H1 (cell line): ENCODE measurements at regions not wholly inside any gene's neighbourhood (a gene's known extent, or its start where the extent isn't known, plus 50 kb on each side); places are given as distances from the start of the nearest gene placed in this dataset.

ENCODE experiments used
- CHD7 ChIP-seq: fragments of 300-600 bp; sonication (generic); IDR thresholded peaks from 2 replicates; pipeline ENCODE4 v1.7.1; 2012; ENCODE audit warnings: low read length, moderate library complexity, mild to moderate bottlenecking, inconsistent platforms; ENCODE audit not compliant: insufficient replicate concordance
- CTCF ChIP-seq, 3 experiments: IDR thresholded peaks; 1 replicate in 2 of 3; 2 replicates in 1 of 3; pipeline versions ENCODE4 v1.5.1 to v1.6.1; 2011; ENCODE audit warnings: low read length in 3 of 3, mild to moderate bottlenecking in 3 of 3, inconsistent platforms in 2 of 3, low read depth in 1 of 3, moderate library complexity in 1 of 3; ENCODE audit not compliant: insufficient read depth in 1 of 3; ENCODE audit errors: control extremely low read depth in 1 of 3
- SP4 ChIP-seq: IDR thresholded peaks from 2 replicates; pipeline ENCODE4 v1.6.1; 2012; ENCODE audit warnings: low read length, inconsistent platforms
- SUZ12 ChIP-seq: fragments of 200-600 bp; sonication (generic); IDR thresholded peaks from 2 replicates; pipeline ENCODE4 v1.6.1; 2012; ENCODE audit warnings: mild to moderate bottlenecking, inconsistent platforms, low read length, moderate library complexity, mixed read lengths
- USF2 ChIP-seq: IDR thresholded peaks from 2 replicates; pipeline ENCODE4 v1.6.1; 2011; ENCODE audit warnings: low read length, improper control_type of control experiment
- TF ChIP-seq, protein P1 (sequence below): IDR thresholded peaks from 2 replicates; pipeline ENCODE4 v1.6.1; 2012; ENCODE audit warnings: low read length, inconsistent platforms

DNA sequence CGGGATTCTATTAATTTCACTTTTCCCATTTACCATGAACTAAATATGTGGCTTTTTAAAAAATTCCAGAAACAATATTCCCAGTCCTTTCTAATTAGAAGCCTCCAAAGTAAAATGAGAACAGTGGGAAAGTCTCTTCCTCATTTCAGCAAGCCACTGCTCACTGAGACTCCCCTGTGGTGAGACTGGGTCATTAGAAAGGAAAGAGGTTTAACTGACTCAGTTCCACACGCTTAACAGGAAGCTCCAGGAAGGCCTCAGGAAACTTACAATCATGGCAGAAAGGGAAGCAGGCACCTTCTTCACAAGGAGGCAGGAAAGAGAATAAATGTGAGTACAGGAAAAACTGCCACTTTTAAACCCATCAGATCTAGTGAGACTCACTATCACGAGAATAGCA is 258.9 kb upstream of the CHAC2 start (continued):
- TF ChIP-seq CHD7 (no peak), CTCF (IDR thresholded peaks at IDR 0.05; ENCODE audit: control extremely low read depth in 1 of 3, insufficient read depth in 1 of 3, low read depth in 1 of 3, low read length in 3 of 3) (peak in 1 of 3 experiments; percentile 2; a peak in 1 of 4 replicates), SUZ12 (no peak), USF2 (peak; percentile 54; the same call in 1 of the 2 replicates), SP4 (no peak)
- TF ChIP-seq, protein P1, sequence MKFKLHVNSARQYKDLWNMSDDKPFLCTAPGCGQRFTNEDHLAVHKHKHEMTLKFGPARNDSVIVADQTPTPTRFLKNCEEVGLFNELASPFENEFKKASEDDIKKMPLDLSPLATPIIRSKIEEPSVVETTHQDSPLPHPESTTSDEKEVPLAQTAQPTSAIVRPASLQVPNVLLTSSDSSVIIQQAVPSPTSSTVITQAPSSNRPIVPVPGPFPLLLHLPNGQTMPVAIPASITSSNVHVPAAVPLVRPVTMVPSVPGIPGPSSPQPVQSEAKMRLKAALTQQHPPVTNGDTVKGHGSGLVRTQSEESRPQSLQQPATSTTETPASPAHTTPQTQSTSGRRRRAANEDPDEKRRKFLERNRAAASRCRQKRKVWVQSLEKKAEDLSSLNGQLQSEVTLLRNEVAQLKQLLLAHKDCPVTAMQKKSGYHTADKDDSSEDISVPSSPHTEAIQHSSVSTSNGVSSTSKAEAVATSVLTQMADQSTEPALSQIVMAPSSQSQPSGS: no peak
